ENCODE measurements at regions not wholly inside any gene's neighbourhood (a gene's known extent, or its start where the extent isn't known, plus 50 kb on each side); places are given as distances from the start of the nearest gene placed in this dataset.

DNA sequence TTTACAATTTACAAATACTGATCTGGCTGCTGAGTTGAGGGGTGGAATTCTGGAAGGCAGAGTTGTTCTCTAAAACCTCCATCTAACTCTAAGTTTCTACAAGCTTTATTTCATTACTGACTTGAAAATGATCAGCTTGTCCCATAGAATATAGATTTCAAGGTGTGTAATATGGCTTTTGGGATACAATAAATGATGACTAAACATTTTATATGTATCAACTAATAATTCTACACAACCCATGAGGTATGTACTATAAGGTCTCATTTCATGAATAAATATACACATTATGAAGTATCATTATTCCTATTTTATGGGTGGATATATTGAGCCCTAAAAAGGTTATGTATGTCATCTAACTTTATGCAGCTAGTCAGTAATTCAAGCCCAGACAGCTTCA lies 1214.3 kb upstream of the SORCS1 start:
- no peak for TF ChIP-seq EZH2 (IDR thresholded peaks at IDR 0.05; ENCODE audit: borderline replicate concordance, insufficient read depth, low read depth, low read length, poor library complexity, severe bottlenecking)
- TF ChIP-seq, protein P1, sequence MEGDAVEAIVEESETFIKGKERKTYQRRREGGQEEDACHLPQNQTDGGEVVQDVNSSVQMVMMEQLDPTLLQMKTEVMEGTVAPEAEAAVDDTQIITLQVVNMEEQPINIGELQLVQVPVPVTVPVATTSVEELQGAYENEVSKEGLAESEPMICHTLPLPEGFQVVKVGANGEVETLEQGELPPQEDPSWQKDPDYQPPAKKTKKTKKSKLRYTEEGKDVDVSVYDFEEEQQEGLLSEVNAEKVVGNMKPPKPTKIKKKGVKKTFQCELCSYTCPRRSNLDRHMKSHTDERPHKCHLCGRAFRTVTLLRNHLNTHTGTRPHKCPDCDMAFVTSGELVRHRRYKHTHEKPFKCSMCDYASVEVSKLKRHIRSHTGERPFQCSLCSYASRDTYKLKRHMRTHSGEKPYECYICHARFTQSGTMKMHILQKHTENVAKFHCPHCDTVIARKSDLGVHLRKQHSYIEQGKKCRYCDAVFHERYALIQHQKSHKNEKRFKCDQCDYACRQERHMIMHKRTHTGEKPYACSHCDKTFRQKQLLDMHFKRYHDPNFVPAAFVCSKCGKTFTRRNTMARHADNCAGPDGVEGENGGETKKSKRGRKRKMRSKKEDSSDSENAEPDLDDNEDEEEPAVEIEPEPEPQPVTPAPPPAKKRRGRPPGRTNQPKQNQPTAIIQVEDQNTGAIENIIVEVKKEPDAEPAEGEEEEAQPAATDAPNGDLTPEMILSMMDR (IDR thresholded peaks at IDR 0.05) = no peak

All from B cell (primary cell).